Spleen (tissue), 11 donors: ENCODE measurements at regions not wholly inside any gene's neighbourhood (a gene's known extent, or its start where the extent isn't known, plus 50 kb on each side); places are given as distances from the start of the nearest gene placed in this dataset.

Experiments used
- DNase-seq: peaks from one replicate; pipeline ENCODE4 v3.0.0-alpha.2; 2020
- H3K27ac ChIP-seq, 8 donors: fragments of 200-600 bp; sonication (generic) in 7 of 8; 1 replicate in 4 of 8; 2 replicates in 4 of 8; pipeline versions ENCODE4 v1.5.0 to v1.8.0; 2016 to 2021; ENCODE audit warnings: inconsistent platforms in 4 of 8, mild to moderate bottlenecking in 4 of 8, moderate library complexity in 1 of 8
- H3K27me3 ChIP-seq, 7 donors: fragments of 200-600 bp; sonication (generic) in 6 of 7; replicated peaks in 1 of 7; 1 replicate in 4 of 7; 2 replicates in 3 of 7; pipeline versions ENCODE4 v1.5.0 to v1.8.0; 2016 to 2021; ENCODE audit warnings: inconsistent platforms in 3 of 7, mild to moderate bottlenecking in 1 of 7
- H3K36me3 ChIP-seq, 6 donors: fragments of 200-600 bp; sonication (generic) in 5 of 6; 1 replicate in 4 of 6; 2 replicates in 2 of 6; pipeline versions ENCODE4 v1.5.0 to v1.8.0; 2016 to 2021; ENCODE audit warnings: inconsistent platforms in 2 of 6
- H3K4me1 ChIP-seq, 6 donors: fragments of 200-600 bp; sonication (generic) in 5 of 6; 1 replicate in 3 of 6; 2 replicates in 3 of 6; pipeline versions ENCODE4 v1.5.0 to v1.8.0; 2016 to 2021; ENCODE audit warnings: inconsistent platforms in 3 of 6
- H3K4me3 ChIP-seq, 8 donors: fragments of 200-600 bp; sonication (generic) in 7 of 8; 1 replicate in 4 of 8; 2 replicates in 4 of 8; pipeline versions ENCODE4 v1.5.0 to v1.8.0; 2016 to 2021; ENCODE audit warnings: inconsistent platforms in 4 of 8, mild to moderate bottlenecking in 4 of 8, moderate library complexity in 2 of 8
- H3K9me3 ChIP-seq, 8 donors: fragments of 200-600 bp; sonication (generic) in 7 of 8; 1 replicate in 4 of 8; 2 replicates in 4 of 8; pipeline versions ENCODE4 v1.5.0 to v1.8.0; 2016 to 2021; ENCODE audit warnings: inconsistent platforms in 4 of 8
- CTCF ChIP-seq, 11 experiments: fragments of 200-600 bp in 7 of 11; fragments of 450-650 bp in 4 of 11; sonication (generic) in 4 of 11; IDR thresholded peaks in 8 of 11; conservative IDR thresholded peaks in 3 of 11; 1 replicate in 7 of 11; 2 replicates in 4 of 11; pipeline versions ENCODE4 v1.4.0 to v1.8.0; 2016 to 2021; ENCODE audit warnings: antibody characterized with exemption in 11 of 11, inconsistent platforms in 4 of 11, mild to moderate bottlenecking in 1 of 11
- POLR2A ChIP-seq, 3 donors: fragments of 450-650 bp; IDR thresholded peaks; one replicate each; pipeline ENCODE4 v1.5.1; 2017; ENCODE audit warnings: antibody characterized with exemption in 3 of 3, mild to moderate bottlenecking in 1 of 3
- POLR2AphosphoS5 ChIP-seq, 3 donors: sonication (generic); formaldehyde crosslinking; IDR thresholded peaks; one replicate each; pipeline ENCODE4 v1.5.1; 2017; ENCODE audit warnings: antibody characterized with exemption in 3 of 3
- WGBS, 5 donors: extraction: QIAGEN DNeasy Blood & Tissue Kit in 3 of 5; methylation state at CpG; one replicate each; pipeline versions ENCODE4 v1.1.5 to v1.1.7; 2013 to 2018; 5-methylcytosine and 5-hydroxymethylcytosine counted together
- intact Hi-C: fragments of 100-400 bp; cut with DNase I; formaldehyde crosslinking; loops from one replicate; pipeline ENCODE4 v1.15.0; 2023; ENCODE audit warnings: low total_unique reads
- donor health status: healthy with polysubstance abuse.
- donor health status: DM: no; HTN: no; CAD: no; lungs with moderate emphysema.
- donor health status: DM: no; HTN: no; CAD: no.
- donor health status: Bipolar disorder and iron deficiency.
- donor health status: healthy.
- donor health status: DM: no; HTN: no; CAD: no.
- donor health status: DM: yes; HTN: yes; CAD: no.

- no peaks in the 10 kb centered on the region for H3K36me3 ChIP-seq
- DNase-seq: no peak
- no peak overlapping the region for H3K27ac ChIP-seq
- 80 to 90% (median 90%) methylated on average over 1 of the region's 1 CpG for WGBS, 5 donors
- H3K27me3 ChIP-seq: no peaks in the 10 kb centered on the region
- intact Hi-C loops: no loop called here
- no peaks in the 10 kb centered on the region for H3K4me1 ChIP-seq
- no peak overlapping the region for H3K4me3 ChIP-seq
- peaks cover 0 to 13% (median 0%) of the 10 kb centered on the region in 8 donors for H3K9me3 ChIP-seq
- no peak for TF ChIP-seq CTCF (IDR thresholded peaks at IDR 0.05 in 8 of 11, conservative IDR thresholded peaks at IDR 0.05 in 3 of 11)
- TF ChIP-seq POLR2AphosphoS5 (IDR thresholded peaks at IDR 0.05): no peak
- no peak for TF ChIP-seq POLR2A (IDR thresholded peaks at IDR 0.05)
Observed at GRCh38 chr4:35684755-35685154, 559.6 kb downstream of the ARAP2 start.

GRCh38 chr4:35689870-35690269, 554.4 kb downstream of the ARAP2 start:
- H3K27ac ChIP-seq: no peak overlapping the region
- TF ChIP-seq POLR2AphosphoS5 (IDR thresholded peaks at IDR 0.05) (no peak), CTCF (IDR thresholded peaks at IDR 0.05 in 8 of 11, conservative IDR thresholded peaks at IDR 0.05 in 3 of 11) (no peak), POLR2A (IDR thresholded peaks at IDR 0.05) (no peak)
- H3K27me3 ChIP-seq: no peaks in the 10 kb centered on the region
- no peak for DNase-seq
- H3K4me3 ChIP-seq: no peak overlapping the region
- WGBS, 5 donors: 59 to 95% (median 86%) methylated on average over 1 of the region's 1 CpG
- no peaks in the 10 kb centered on the region for H3K9me3 ChIP-seq
- no peaks in the 10 kb centered on the region for H3K4me1 ChIP-seq
- H3K36me3 ChIP-seq: no peaks in the 10 kb centered on the region
- intact Hi-C loops: no loop called here

GRCh38 chr4:35690271-35690670, 554.0 kb downstream of the ARAP2 start:
- no peak overlapping the region for H3K27ac ChIP-seq
- no peaks in the 10 kb centered on the region for H3K4me1 ChIP-seq
- 81 to 100% (median 86%) methylated on average over 1 of the region's 1 CpG for WGBS, 5 donors
- TF ChIP-seq POLR2A (IDR thresholded peaks at IDR 0.05) (no peak), CTCF (IDR thresholded peaks at IDR 0.05 in 8 of 11, conservative IDR thresholded peaks at IDR 0.05 in 3 of 11) (no peak), POLR2AphosphoS5 (IDR thresholded peaks at IDR 0.05) (no peak)
- H3K36me3 ChIP-seq: no peaks in the 10 kb centered on the region
- H3K9me3 ChIP-seq: no peaks in the 10 kb centered on the region
- H3K4me3 ChIP-seq: no peak overlapping the region
- no peaks in the 10 kb centered on the region for H3K27me3 ChIP-seq
- DNase-seq: no peak
- intact Hi-C loops: no loop called here

GRCh38 chr4:35695003-35695402, 549.3 kb downstream of the ARAP2 start:
- intact Hi-C loops: no loop called here
- 82 to 98% (median 90%) methylated on average over 3 of the region's 3 CpGs for WGBS, 5 donors
- Histone ChIP-seq H3K27ac (no peak overlapping the region), H3K9me3 (no peaks in the 10 kb centered on the region), H3K36me3 (no peaks in the 10 kb centered on the region), H3K27me3 (no peaks in the 10 kb centered on the region), H3K4me3 (no peak overlapping the region), H3K4me1 (no peaks in the 10 kb centered on the region)
- no peak for DNase-seq
- TF ChIP-seq POLR2AphosphoS5 (IDR thresholded peaks at IDR 0.05) (no peak), CTCF (IDR thresholded peaks at IDR 0.05 in 8 of 11, conservative IDR thresholded peaks at IDR 0.05 in 3 of 11) (no peak), POLR2A (IDR thresholded peaks at IDR 0.05) (no peak)
